K562 (cell line): ENCODE measurements at regions not wholly inside any gene's neighbourhood (a gene's known extent, or its start where the extent isn't known, plus 50 kb on each side); places are given as distances from the start of the nearest gene placed in this dataset.

Experiments
- ATAC-seq: fragments of 200-7000 bp; cut with Tn5 transposase; 3 replicates; pipeline ENCODE4 v1.9.1; 2020; ENCODE audit warnings: moderate library complexity
- BruUV-seq: library from RNA; stranded (reverse); fragments of 400-500 nt; replicated peaks from 2 replicates; lab custom pipeline; 2021; lab: Mats Ljungman, UMichigan
- CTCF ChIA-PET: fragments of 300-600 bp; formaldehyde crosslinking; extraction: SDS; loops from one replicate; lab custom pipeline; 2021; ENCODE audit warnings: low intra/inter-chr PET ratio; lab: Yijun Ruan, JAX
- POLR2A ChIA-PET: fragments of 300-600, 350-650 bp; sonication (Branson Sonifier 250); formaldehyde crosslinking; extraction: SDS; loops from one replicate; lab custom pipeline; 2021; ENCODE audit warnings: antibody characterized with exemption, inconsistent platforms; lab: Yijun Ruan, JAX
- DNase-seq, 4 experiments: peaks; one replicate each; pipeline versions ENCODE4 v3.0.0 to v3.0.0-alpha.2; 2011 to 2018; ENCODE audit warnings: low spot score in 3 of 4, mixed read lengths in 3 of 4; ENCODE audit errors: extremely low read depth in 1 of 4
- FAIRE-seq: peaks from 2 replicates; lab custom pipeline; 2011; peaks lifted over from hg19 to GRCh38; lab: Jason Lieb, UNC
- H2AFZ ChIP-seq: 2 replicates; pipeline ENCODE4 v1.6.0; 2011; ENCODE audit warnings: low read depth, low read length, control low read depth, inconsistent platforms
- H3K27ac ChIP-seq: fragments of 200-600 bp; 3 replicates; pipeline ENCODE4 v1.8.0; 2011; ENCODE audit warnings: low read depth, mild to moderate bottlenecking, control low read depth, inconsistent platforms, low read length, moderate library complexity, mixed read lengths; ENCODE audit errors: extremely low read depth
- H3K27me3 ChIP-seq, 2 experiments: fragments of 300-600 bp in 1 of 2; 2 replicates in 1 of 2; 3 replicates in 1 of 2; pipeline versions ENCODE4 v1.6.0 to v1.8.0; 2011; ENCODE audit warnings: inconsistent platforms in 2 of 2, low read length in 2 of 2, mild to moderate bottlenecking in 1 of 2, mixed read lengths in 1 of 2, moderate library complexity in 1 of 2; ENCODE audit not compliant: control insufficient read depth in 2 of 2, insufficient read depth in 2 of 2
- H3K36me3 ChIP-seq: fragments of 300-600 bp; 3 replicates; pipeline ENCODE4 v1.8.0; 2011; ENCODE audit warnings: mild to moderate bottlenecking, low read length, inconsistent platforms; ENCODE audit not compliant: control insufficient read depth, insufficient read depth
- H3K4me1 ChIP-seq, 2 experiments: fragments of 200-600 bp in 1 of 2; replicated peaks in 1 of 2; 2 replicates in 1 of 2; 3 replicates in 1 of 2; pipeline versions ENCODE4 v1.5.1 to v1.8.0; 2011; ENCODE audit warnings: inconsistent platforms in 2 of 2, low read length in 2 of 2, mild to moderate bottlenecking in 1 of 2, mixed read lengths in 1 of 2, moderate library complexity in 1 of 2; ENCODE audit not compliant: control insufficient read depth in 2 of 2, insufficient read depth in 2 of 2
- H3K4me2 ChIP-seq: 2 replicates; pipeline ENCODE4 v1.6.1; 2011; ENCODE audit warnings: low read length, control low read depth, inconsistent platforms, mixed read lengths; ENCODE audit not compliant: insufficient read depth
- H3K4me3 ChIP-seq: fragments of 200-600 bp; sonication (generic), shearing (Covaris generic); 2 replicates; pipeline ENCODE4 v1.5.1; 2016; ENCODE audit warnings: control low read depth, inconsistent platforms
- H3K79me2 ChIP-seq: fragments of 200-600 bp; 3 replicates; pipeline ENCODE4 v1.8.0; 2011; ENCODE audit warnings: low read length, inconsistent platforms; ENCODE audit not compliant: control insufficient read depth, insufficient read depth
- H3K9ac ChIP-seq, 2 experiments: 2 replicates each; pipeline versions ENCODE4 v1.6.0 to v1.6.1; 2011; ENCODE audit warnings: low read depth in 2 of 2, low read length in 2 of 2, control low read depth in 1 of 2, inconsistent platforms in 1 of 2, mild to moderate bottlenecking in 1 of 2, mixed read lengths in 1 of 2; ENCODE audit not compliant: insufficient read depth in 1 of 2
- H3K9me1 ChIP-seq: one replicate; pipeline ENCODE4 v1.6.0; 2011; ENCODE audit warnings: inconsistent platforms, mild to moderate bottlenecking, low read length, moderate library complexity; ENCODE audit not compliant: control insufficient read depth, insufficient read depth
- H3K9me3 ChIP-seq: replicated peaks from 2 replicates; pipeline ENCODE4 v1.5.1; 2011; ENCODE audit warnings: low read depth, low read length, inconsistent platforms; ENCODE audit not compliant: control insufficient read depth, insufficient read depth
- H4K20me1 ChIP-seq: replicated peaks from 2 replicates; pipeline ENCODE4 v1.6.1; 2011; ENCODE audit warnings: low read length, inconsistent platforms, mixed read lengths; ENCODE audit not compliant: control insufficient read depth, insufficient read depth
- ARID1B ChIP-seq: fragments of 450-650 bp; IDR thresholded peaks from 2 replicates; pipeline ENCODE4 v1.6.1; 2016; ENCODE audit warnings: antibody characterized with exemption, mild to moderate bottlenecking, inconsistent platforms
- CBX3 ChIP-seq, 2 experiments: IDR thresholded peaks; 1 replicate in 1 of 2; 2 replicates in 1 of 2; pipeline ENCODE4 v1.6.1; 2012; ENCODE audit warnings: inconsistent platforms in 2 of 2, low read length in 2 of 2, borderline replicate concordance in 1 of 2, control low read depth in 1 of 2
- FOXA1 ChIP-seq: fragments of 450-650 bp; IDR thresholded peaks from 2 replicates; pipeline ENCODE4 v1.6.1; 2016; ENCODE audit warnings: mild to moderate bottlenecking, borderline replicate concordance
- GATA2 ChIP-seq: sonication (generic); formaldehyde crosslinking; IDR thresholded peaks from 2 replicates; pipeline ENCODE4 v1.4.0; 2020; ENCODE audit warnings: mild to moderate bottlenecking, missing genetic modification reagents
- HLTF ChIP-seq: fragments of 450-650 bp; IDR thresholded peaks from 2 replicates; pipeline ENCODE4 v1.6.1; 2016
- KDM2B ChIP-seq: fragments of 250-450 bp; sonication (Bioruptor Pico); IDR thresholded peaks from 2 replicates; pipeline ENCODE4 v1.8.0; 2021; ENCODE audit warnings: mild to moderate bottlenecking, moderate library complexity
- RBM39 ChIP-seq: fragments of 200-400 bp; formaldehyde crosslinking; optimal IDR thresholded peaks from 2 replicates; pipeline ENCODE3; 2018; ENCODE audit warnings: low read depth, low read length
- SMAD4 ChIP-seq: fragments of 250-450 bp; sonication (Bioruptor Pico); conservative IDR thresholded peaks from 2 replicates; pipeline ENCODE4 v1.8.0; 2021; ENCODE audit warnings: inconsistent platforms, mild to moderate bottlenecking, moderate library complexity
- SRF ChIP-seq, 2 experiments: fragments of 250-450, 450-650 bp in 1 of 2; sonication (Bioruptor Pico) in 1 of 2; sonication (generic) in 1 of 2; formaldehyde crosslinking; IDR thresholded peaks; 2 replicates each; pipeline versions ENCODE4 v1.5.0 to v1.5.1; 2020 to 2022; ENCODE audit warnings: mild to moderate bottlenecking in 1 of 2, missing genetic modification reagents in 1 of 2
- ZNF274 ChIP-seq: IDR thresholded peaks from 2 replicates; pipeline ENCODE4 v1.6.1; 2011; ENCODE audit warnings: low read depth, mild to moderate bottlenecking, low read length, moderate library complexity, borderline replicate concordance
- ZNF41 ChIP-seq: fragments of 250-450 bp; sonication (Bioruptor Pico); conservative IDR thresholded peaks from 2 replicates; pipeline ENCODE4 v1.4.0; 2020; ENCODE audit warnings: mild to moderate bottlenecking
- WGBS: fragments of 100-300 bp; shearing (Covaris generic); methylation state at CpG from one replicate; pipeline ENCODE4 v1.1.6; 2016; ENCODE audit warnings: low coverage, mixed read lengths; ENCODE audit not compliant: insufficient coverage; ENCODE audit errors: missing lambda C conversion rate; 5-methylcytosine and 5-hydroxymethylcytosine counted together
- in situ Hi-C: fragments of 300-500 bp; cut with MboI; formaldehyde crosslinking; loops from 4 replicates; pipeline ENCODE4 v1.15.0; 2018; ENCODE audit warnings: inconsistent platforms, mixed read lengths
- intact Hi-C: fragments of 100-400 bp; cut with micrococcal nuclease; formaldehyde crosslinking; loops from 2 replicates; pipeline ENCODE4 v1.14.2; 2022
- TF ChIP-seq, protein P1 (sequence below): fragments of 250-450 bp; sonication (Bioruptor Pico); IDR thresholded peaks from 2 replicates; pipeline ENCODE4 v1.8.0; 2022; ENCODE audit warnings: inconsistent platforms, mild to moderate bottlenecking, moderate library complexity, borderline replicate concordance
- TF ChIP-seq, protein P2 (sequence below): IDR thresholded peaks from 2 replicates; pipeline ENCODE4 v1.6.1; 2011; ENCODE audit not compliant: insufficient read length; ENCODE audit errors: extremely low read depth
- TF ChIP-seq, protein P3 (sequence below), 2 experiments: IDR thresholded peaks in 1 of 2; conservative IDR thresholded peaks in 1 of 2; 2 replicates each; pipeline ENCODE4 v1.6.1; 2016; ENCODE audit warnings: low read depth in 2 of 2, mild to moderate bottlenecking in 1 of 2, missing compliant biosample characterization in 1 of 2, missing genetic modification characterization in 1 of 2, moderate library complexity in 1 of 2

DNA sequence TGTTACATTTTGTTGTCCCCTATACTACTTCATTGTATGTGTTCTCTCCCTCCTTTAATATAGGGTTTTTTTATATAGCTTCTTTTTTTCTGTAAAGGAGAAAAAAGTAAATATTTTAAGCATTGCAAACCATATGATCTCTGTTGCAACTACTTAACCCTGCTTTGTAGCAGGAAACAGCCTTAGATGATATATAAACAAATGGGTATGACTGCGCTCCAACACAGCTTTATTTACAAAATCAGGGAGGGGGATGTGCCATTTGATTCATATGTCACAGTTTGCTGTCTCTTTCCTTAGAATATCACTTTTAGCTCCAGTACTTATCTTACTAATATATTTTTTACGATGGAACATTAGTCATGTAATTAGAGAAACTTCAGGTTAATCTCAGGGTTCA is 155.2 kb upstream of the GNAI1 start:
- POLR2A ChIA-PET, result no interaction called here
- FAIRE-seq, result no peak
- intact Hi-C loops, result no loop called here

More for the DNA sequence above, 155.2 kb upstream of the GNAI1 start:
- Histone ChIP-seq H3K27me3 (no peaks in the 10 kb centered on the region), H3K4me3 (no peak overlapping the region), H3K4me2 (no peak overlapping the region), H2AFZ (no peak overlapping the region), H3K9me3 (no peaks in the 10 kb centered on the region), H3K79me2 (no peaks in the 10 kb centered on the region), H4K20me1 (no peaks in the 10 kb centered on the region), H3K4me1 (no peaks in the 10 kb centered on the region), H3K36me3 (no peaks in the 10 kb centered on the region), H3K9me1 (no peaks in the 10 kb centered on the region), H3K9ac (no peak overlapping the region), H3K27ac (no peak overlapping the region)
- 2% methylated on average over 2 of the region's 2 CpGs for WGBS
- CTCF ChIA-PET, result no interaction called here
- no peak for DNase-seq
- in situ Hi-C loops, result no loop called here
- TF ChIP-seq CBX3 (IDR thresholded peaks at IDR 0.05; ENCODE audit: borderline replicate concordance in 1 of 2, low read length in 2 of 2), result no peak
- no peak for TF ChIP-seq GATA2 (CRISPR knock-in tag)
- no peak for TF ChIP-seq SRF (CRISPR knock-in tag; IDR thresholded peaks at IDR 0.05)
- no peak for TF ChIP-seq ZNF41 (CRISPR knock-in tag)
- no peak for TF ChIP-seq KDM2B (CRISPR knock-in tag)
- TF ChIP-seq SMAD4 (CRISPR knock-in tag), result no peak
- TF ChIP-seq, protein P1, sequence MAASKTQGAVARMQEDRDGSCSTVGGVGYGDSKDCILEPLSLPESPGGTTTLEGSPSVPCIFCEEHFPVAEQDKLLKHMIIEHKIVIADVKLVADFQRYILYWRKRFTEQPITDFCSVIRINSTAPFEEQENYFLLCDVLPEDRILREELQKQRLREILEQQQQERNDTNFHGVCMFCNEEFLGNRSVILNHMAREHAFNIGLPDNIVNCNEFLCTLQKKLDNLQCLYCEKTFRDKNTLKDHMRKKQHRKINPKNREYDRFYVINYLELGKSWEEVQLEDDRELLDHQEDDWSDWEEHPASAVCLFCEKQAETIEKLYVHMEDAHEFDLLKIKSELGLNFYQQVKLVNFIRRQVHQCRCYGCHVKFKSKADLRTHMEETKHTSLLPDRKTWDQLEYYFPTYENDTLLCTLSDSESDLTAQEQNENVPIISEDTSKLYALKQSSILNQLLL, result no peak
- TF ChIP-seq, protein P2, sequence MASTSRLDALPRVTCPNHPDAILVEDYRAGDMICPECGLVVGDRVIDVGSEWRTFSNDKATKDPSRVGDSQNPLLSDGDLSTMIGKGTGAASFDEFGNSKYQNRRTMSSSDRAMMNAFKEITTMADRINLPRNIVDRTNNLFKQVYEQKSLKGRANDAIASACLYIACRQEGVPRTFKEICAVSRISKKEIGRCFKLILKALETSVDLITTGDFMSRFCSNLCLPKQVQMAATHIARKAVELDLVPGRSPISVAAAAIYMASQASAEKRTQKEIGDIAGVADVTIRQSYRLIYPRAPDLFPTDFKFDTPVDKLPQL, result no peak
- TF ChIP-seq, protein P3, sequence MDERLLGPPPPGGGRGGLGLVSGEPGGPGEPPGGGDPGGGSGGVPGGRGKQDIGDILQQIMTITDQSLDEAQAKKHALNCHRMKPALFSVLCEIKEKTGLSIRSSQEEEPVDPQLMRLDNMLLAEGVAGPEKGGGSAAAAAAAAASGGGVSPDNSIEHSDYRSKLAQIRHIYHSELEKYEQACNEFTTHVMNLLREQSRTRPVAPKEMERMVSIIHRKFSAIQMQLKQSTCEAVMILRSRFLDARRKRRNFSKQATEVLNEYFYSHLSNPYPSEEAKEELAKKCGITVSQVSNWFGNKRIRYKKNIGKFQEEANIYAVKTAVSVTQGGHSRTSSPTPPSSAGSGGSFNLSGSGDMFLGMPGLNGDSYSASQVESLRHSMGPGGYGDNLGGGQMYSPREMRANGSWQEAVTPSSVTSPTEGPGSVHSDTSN (CRISPR knock-in tag; IDR thresholded peaks at IDR 0.05; ENCODE audit: low read depth), result no peak
- TF ChIP-seq, protein P3 (tag; conservative IDR thresholded peaks at IDR 0.05; ENCODE audit: low read depth), result no peak
- no peak for TF ChIP-seq HLTF
- TF ChIP-seq FOXA1, result no peak
- no peak for TF ChIP-seq ZNF274
- no peak for TF ChIP-seq ARID1B
- TF ChIP-seq RBM39, result no peak
- no peak for ATAC-seq
- no TSS peak for BruUV-seq
